HL-60 (cell line): ENCODE measurements at regions not wholly inside any gene's neighbourhood (a gene's known extent, or its start where the extent isn't known, plus 50 kb on each side); places are given as distances from the start of the nearest gene placed in this dataset.

ENCODE experiments used
- DNase-seq, 2 experiments: peaks; one replicate each; pipeline ENCODE4 v3.0.0-alpha.2; 2010 to 2020; ENCODE audit warnings: low read depth in 1 of 2, low spot score in 1 of 2
- H3K27ac ChIP-seq: fragments of 250-450 bp; sonication (Bioruptor Pico); replicated peaks from 2 replicates; pipeline ENCODE4 v1.5.1; 2020; ENCODE audit warnings: mild to moderate bottlenecking, moderate library complexity
- H3K27me3 ChIP-seq: fragments of 250-450 bp; sonication (Bioruptor Pico); 2 replicates; pipeline ENCODE4 v1.5.1; 2021; ENCODE audit warnings: mild to moderate bottlenecking, moderate library complexity; ENCODE audit not compliant: insufficient read depth, poor library complexity, severe bottlenecking
- H3K4me3 ChIP-seq: replicated peaks from 2 replicates; pipeline ENCODE4 v1.5.1; 2011; ENCODE audit warnings: mild to moderate bottlenecking, control low read depth, low read length; ENCODE audit not compliant: insufficient read depth
- CTCF ChIP-seq: IDR thresholded peaks from one replicate; pipeline ENCODE4 v1.5.1; 2011; ENCODE audit warnings: low read length, control low read depth, inconsistent platforms; ENCODE audit not compliant: insufficient read depth
- GABPA ChIP-seq: IDR thresholded peaks from 2 replicates; pipeline ENCODE4 v1.6.1; 2012; ENCODE audit warnings: low read depth
- POLR2AphosphoS5 ChIP-seq: IDR thresholded peaks from 2 replicates; pipeline ENCODE4 v1.6.1; 2012; ENCODE audit warnings: low read depth
- SPI1 ChIP-seq: IDR thresholded peaks from 2 replicates; pipeline ENCODE4 v1.6.1; 2012; ENCODE audit warnings: low read depth, mild to moderate bottlenecking, borderline replicate concordance
- TF ChIP-seq, protein P1 (sequence below): IDR thresholded peaks from 2 replicates; pipeline ENCODE4 v1.6.1; 2012; ENCODE audit warnings: low read depth; ENCODE audit not compliant: insufficient replicate concordance

GRCh38 chr3:177580437-177580836, 383.2 kb upstream of the TBL1XR1 start:
- no peak overlapping the region for H3K27ac ChIP-seq
- no peak overlapping the region for H3K4me3 ChIP-seq
- no peak for DNase-seq
- H3K27me3 ChIP-seq, result no peaks in the 10 kb centered on the region
- TF ChIP-seq, protein P1, sequence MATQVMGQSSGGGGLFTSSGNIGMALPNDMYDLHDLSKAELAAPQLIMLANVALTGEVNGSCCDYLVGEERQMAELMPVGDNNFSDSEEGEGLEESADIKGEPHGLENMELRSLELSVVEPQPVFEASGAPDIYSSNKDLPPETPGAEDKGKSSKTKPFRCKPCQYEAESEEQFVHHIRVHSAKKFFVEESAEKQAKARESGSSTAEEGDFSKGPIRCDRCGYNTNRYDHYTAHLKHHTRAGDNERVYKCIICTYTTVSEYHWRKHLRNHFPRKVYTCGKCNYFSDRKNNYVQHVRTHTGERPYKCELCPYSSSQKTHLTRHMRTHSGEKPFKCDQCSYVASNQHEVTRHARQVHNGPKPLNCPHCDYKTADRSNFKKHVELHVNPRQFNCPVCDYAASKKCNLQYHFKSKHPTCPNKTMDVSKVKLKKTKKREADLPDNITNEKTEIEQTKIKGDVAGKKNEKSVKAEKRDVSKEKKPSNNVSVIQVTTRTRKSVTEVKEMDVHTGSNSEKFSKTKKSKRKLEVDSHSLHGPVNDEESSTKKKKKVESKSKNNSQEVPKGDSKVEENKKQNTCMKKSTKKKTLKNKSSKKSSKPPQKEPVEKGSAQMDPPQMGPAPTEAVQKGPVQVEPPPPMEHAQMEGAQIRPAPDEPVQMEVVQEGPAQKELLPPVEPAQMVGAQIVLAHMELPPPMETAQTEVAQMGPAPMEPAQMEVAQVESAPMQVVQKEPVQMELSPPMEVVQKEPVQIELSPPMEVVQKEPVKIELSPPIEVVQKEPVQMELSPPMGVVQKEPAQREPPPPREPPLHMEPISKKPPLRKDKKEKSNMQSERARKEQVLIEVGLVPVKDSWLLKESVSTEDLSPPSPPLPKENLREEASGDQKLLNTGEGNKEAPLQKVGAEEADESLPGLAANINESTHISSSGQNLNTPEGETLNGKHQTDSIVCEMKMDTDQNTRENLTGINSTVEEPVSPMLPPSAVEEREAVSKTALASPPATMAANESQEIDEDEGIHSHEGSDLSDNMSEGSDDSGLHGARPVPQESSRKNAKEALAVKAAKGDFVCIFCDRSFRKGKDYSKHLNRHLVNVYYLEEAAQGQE, result no peak
- no peak for TF ChIP-seq SPI1
- no peak for TF ChIP-seq POLR2AphosphoS5
- TF ChIP-seq GABPA, result no peak
- no peak for TF ChIP-seq CTCF

- H3K27ac ChIP-seq, result no peak overlapping the region
- no peaks in the 10 kb centered on the region for H3K27me3 ChIP-seq
- H3K4me3 ChIP-seq, result no peak overlapping the region
- no peak for TF ChIP-seq CTCF
- TF ChIP-seq POLR2AphosphoS5, result no peak
- no peak for TF ChIP-seq GABPA
- TF ChIP-seq, protein P1, result no peak
- TF ChIP-seq SPI1, result no peak
- DNase-seq, result no peak
Measured at GRCh38 chr3:177585271-177585670, 388.0 kb upstream of the TBL1XR1 start.

DNA sequence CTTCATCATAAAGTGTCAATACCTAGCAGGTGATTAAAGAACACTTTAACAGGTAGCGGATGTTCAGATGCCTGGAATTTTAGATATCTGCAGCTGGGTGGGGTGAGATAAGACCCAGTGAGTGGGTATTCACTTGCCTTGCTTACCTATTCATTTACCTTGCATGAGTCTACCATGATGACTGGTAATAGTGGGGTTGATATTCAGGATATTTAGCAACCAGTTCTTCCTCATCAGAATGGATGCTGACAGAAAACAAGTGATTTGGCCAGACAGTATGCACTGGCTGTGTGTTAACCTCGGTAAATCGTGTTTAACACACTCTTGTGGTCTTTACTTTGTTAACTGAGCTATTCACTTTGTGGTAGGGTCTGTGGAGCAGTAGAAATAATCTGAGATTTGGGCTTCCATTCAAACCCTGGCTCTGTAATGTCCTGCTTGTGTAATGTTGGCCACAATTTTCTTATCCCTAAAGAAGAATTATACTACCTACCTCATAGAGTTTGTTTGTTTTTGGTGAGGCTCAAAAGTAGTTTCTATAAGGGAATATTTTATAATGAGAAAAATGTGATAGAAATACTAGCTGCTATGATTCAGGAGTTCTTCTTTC, 391.9 kb upstream of the TBL1XR1 start:
- Histone ChIP-seq H3K4me3 (no peak overlapping the region), H3K27ac (no peak overlapping the region), H3K27me3 (no peaks in the 10 kb centered on the region)
- TF ChIP-seq, protein P1, result no peak
- TF ChIP-seq CTCF (no peak), POLR2AphosphoS5 (no peak), GABPA (no peak), SPI1 (no peak)
- no peak for DNase-seq
